MM.1S (cell line): ENCODE measurements at regions not wholly inside any gene's neighbourhood (a gene's known extent, or its start where the extent isn't known, plus 50 kb on each side); places are given as distances from the start of the nearest gene placed in this dataset.

Source experiments
- EZH2 ChIP-seq: fragments of 300-600 bp; sonication (generic); optimal IDR thresholded peaks from 2 replicates; pipeline ENCODE3; 2017; ENCODE audit warnings: low read depth, mild to moderate bottlenecking, antibody characterized with exemption, low read length, mixed read lengths
- EZH2phosphoT487 ChIP-seq: fragments of 300-600 bp; sonication (generic); IDR thresholded peaks from 2 replicates; pipeline ENCODE4 v1.6.1; 2018; ENCODE audit warnings: antibody characterized with exemption, low read length
- TF ChIP-seq, protein P1 (sequence below): fragments of 300-600 bp; sonication (generic); IDR thresholded peaks from 2 replicates; pipeline ENCODE4 v1.5.1; 2016; ENCODE audit warnings: antibody characterized with exemption, low read length, mixed read lengths

- TF ChIP-seq, protein P1, sequence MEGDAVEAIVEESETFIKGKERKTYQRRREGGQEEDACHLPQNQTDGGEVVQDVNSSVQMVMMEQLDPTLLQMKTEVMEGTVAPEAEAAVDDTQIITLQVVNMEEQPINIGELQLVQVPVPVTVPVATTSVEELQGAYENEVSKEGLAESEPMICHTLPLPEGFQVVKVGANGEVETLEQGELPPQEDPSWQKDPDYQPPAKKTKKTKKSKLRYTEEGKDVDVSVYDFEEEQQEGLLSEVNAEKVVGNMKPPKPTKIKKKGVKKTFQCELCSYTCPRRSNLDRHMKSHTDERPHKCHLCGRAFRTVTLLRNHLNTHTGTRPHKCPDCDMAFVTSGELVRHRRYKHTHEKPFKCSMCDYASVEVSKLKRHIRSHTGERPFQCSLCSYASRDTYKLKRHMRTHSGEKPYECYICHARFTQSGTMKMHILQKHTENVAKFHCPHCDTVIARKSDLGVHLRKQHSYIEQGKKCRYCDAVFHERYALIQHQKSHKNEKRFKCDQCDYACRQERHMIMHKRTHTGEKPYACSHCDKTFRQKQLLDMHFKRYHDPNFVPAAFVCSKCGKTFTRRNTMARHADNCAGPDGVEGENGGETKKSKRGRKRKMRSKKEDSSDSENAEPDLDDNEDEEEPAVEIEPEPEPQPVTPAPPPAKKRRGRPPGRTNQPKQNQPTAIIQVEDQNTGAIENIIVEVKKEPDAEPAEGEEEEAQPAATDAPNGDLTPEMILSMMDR, result no peak
- TF ChIP-seq EZH2 (no peak), EZH2phosphoT487 (no peak)
These were observed 380.5 kb downstream of the SH2D1A start for GRCh38 chrX:124726881-124727280.
